ENCODE measurements at regions not wholly inside any gene's neighbourhood (a gene's known extent, or its start where the extent isn't known, plus 50 kb on each side); places are given as distances from the start of the nearest gene placed in this dataset.

- no peak for ATAC-seq
- TF ChIP-seq GLIS3 (CRISPR knock-in tag; IDR thresholded peaks at IDR 0.05) (no peak), ZNF70 (CRISPR knock-in tag; IDR thresholded peaks at IDR 0.05) (no peak), ARNTL (CRISPR knock-in tag; IDR thresholded peaks at IDR 0.05; ENCODE audit: borderline replicate concordance, low read depth) (no peak), BACH2 (CRISPR knock-in tag; IDR thresholded peaks at IDR 0.05; ENCODE audit: borderline replicate concordance) (no peak), ESRRG (CRISPR knock-in tag; IDR thresholded peaks at IDR 0.05) (no peak), ISL1 (CRISPR knock-in tag; IDR thresholded peaks at IDR 0.05) (no peak), ZNF8 (CRISPR knock-in tag; IDR thresholded peaks at IDR 0.05) (no peak), POU6F1 (CRISPR knock-in tag; IDR thresholded peaks at IDR 0.05; ENCODE audit: borderline replicate concordance, low read depth) (no peak), TOX (CRISPR knock-in tag; IDR thresholded peaks at IDR 0.05; ENCODE audit: borderline replicate concordance) (no peak), ZC3H10 (CRISPR knock-in tag; IDR thresholded peaks at IDR 0.05) (no peak), CSRNP3 (CRISPR knock-in tag; IDR thresholded peaks at IDR 0.05) (no peak), PPARA (CRISPR knock-in tag; IDR thresholded peaks at IDR 0.05; ENCODE audit: borderline replicate concordance) (no peak), SNAI2 (CRISPR knock-in tag; IDR thresholded peaks at IDR 0.05) (no peak), TCF4 (CRISPR knock-in tag; IDR thresholded peaks at IDR 0.05; ENCODE audit: borderline replicate concordance) (no peak), ZFP3 (CRISPR knock-in tag; IDR thresholded peaks at IDR 0.05) (no peak), CSDC2 (CRISPR knock-in tag; IDR thresholded peaks at IDR 0.05) (no peak), RARB (CRISPR knock-in tag; IDR thresholded peaks at IDR 0.05) (no peak)
- TF ChIP-seq, protein P1, sequence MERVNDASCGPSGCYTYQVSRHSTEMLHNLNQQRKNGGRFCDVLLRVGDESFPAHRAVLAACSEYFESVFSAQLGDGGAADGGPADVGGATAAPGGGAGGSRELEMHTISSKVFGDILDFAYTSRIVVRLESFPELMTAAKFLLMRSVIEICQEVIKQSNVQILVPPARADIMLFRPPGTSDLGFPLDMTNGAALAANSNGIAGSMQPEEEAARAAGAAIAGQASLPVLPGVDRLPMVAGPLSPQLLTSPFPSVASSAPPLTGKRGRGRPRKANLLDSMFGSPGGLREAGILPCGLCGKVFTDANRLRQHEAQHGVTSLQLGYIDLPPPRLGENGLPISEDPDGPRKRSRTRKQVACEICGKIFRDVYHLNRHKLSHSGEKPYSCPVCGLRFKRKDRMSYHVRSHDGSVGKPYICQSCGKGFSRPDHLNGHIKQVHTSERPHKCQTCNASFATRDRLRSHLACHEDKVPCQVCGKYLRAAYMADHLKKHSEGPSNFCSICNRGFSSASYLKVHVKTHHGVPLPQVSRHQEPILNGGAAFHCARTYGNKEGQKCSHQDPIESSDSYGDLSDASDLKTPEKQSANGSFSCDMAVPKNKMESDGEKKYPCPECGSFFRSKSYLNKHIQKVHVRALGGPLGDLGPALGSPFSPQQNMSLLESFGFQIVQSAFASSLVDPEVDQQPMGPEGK (CRISPR knock-in tag; IDR thresholded peaks at IDR 0.05; ENCODE audit: borderline replicate concordance), result no peak
- TF ChIP-seq, protein P2, sequence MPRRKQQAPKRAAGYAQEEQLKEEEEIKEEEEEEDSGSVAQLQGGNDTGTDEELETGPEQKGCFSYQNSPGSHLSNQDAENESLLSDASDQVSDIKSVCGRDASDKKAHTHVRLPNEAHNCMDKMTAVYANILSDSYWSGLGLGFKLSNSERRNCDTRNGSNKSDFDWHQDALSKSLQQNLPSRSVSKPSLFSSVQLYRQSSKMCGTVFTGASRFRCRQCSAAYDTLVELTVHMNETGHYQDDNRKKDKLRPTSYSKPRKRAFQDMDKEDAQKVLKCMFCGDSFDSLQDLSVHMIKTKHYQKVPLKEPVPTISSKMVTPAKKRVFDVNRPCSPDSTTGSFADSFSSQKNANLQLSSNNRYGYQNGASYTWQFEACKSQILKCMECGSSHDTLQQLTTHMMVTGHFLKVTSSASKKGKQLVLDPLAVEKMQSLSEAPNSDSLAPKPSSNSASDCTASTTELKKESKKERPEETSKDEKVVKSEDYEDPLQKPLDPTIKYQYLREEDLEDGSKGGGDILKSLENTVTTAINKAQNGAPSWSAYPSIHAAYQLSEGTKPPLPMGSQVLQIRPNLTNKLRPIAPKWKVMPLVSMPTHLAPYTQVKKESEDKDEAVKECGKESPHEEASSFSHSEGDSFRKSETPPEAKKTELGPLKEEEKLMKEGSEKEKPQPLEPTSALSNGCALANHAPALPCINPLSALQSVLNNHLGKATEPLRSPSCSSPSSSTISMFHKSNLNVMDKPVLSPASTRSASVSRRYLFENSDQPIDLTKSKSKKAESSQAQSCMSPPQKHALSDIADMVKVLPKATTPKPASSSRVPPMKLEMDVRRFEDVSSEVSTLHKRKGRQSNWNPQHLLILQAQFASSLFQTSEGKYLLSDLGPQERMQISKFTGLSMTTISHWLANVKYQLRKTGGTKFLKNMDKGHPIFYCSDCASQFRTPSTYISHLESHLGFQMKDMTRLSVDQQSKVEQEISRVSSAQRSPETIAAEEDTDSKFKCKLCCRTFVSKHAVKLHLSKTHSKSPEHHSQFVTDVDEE (CRISPR knock-in tag; IDR thresholded peaks at IDR 0.05), result no peak
These were observed 79.0 kb downstream of the FAS start for GRCh38 chr10:89069589-89069988.

Data from SK-N-SH treated with all-trans-retinoic acid at 6 μM for 48 hours (cell line).